ENCODE measurements at regions not wholly inside any gene's neighbourhood (a gene's known extent, or its start where the extent isn't known, plus 50 kb on each side); places are given as distances from the start of the nearest gene placed in this dataset.
A peak's percentile ranks its signal among the peaks of the same experiment; 100 is the strongest.

GRCh38 chr1:30191154-30191702, 532.2 kb downstream of the MATN1 start:
- peak; percentile 46 for DNase-seq

GRCh38 chr1:30190511-30191153, 532.8 kb downstream of the MATN1 start:
- no peak for DNase-seq

- no peak for DNase-seq
Measured at GRCh38 chr1:30189818-30190500, 533.4 kb downstream of the MATN1 start.

DNA sequence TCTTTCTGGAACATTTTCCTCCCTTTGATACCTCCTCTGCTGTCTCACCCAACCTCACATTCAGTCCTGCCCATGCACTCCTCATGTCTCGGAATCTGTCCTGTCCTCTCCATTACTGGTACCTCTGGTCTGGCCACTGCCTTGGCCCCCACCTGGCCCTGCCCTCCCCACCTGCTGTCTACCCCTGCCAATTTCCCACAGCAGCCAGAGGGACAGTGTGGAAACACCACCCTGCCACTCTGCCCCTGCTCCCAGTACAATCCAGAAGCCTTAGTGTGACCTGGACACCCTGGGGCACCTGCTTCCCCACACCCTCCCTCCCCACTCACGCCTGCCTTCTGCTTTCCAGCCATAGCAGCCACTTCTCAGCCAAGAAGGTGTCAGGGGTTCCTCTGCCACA, 534.4 kb downstream of the MATN1 start:
- no peak for DNase-seq

- no peak for DNase-seq
Measured at GRCh38 chr1:30188329-30188728, 535.1 kb downstream of the MATN1 start.

DNA sequence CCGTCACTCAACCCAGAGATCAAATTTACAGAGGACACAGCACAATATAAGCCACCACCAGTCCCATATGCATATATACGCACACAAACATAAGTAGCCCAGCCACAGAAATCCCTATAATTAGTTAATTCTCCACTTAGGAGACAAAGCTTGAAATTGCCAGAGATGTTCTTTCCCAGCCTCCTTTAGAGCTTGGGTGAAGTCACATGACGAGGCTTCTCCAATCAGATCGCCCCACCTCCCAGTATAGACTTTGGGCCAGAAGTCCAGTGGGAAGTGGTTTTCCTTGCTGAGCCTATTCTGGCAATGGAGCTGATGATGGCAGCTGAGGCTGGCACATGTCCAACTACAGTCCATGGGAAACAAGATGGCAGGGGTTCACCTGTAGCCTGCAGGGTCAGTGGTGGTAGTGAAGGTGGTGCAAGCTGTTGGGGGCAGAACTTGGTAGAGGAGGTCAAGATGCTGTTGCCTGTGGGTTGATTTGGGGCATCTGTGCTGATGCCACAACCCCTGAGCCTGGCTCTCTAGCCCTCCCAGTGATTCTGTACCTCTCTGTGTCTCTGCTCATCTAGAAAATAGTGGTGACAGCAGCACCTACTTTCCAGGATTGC, 535.9 kb downstream of the MATN1 start:
- DNase-seq, result no peak

GRCh38 chr1:30186586-30186985, 536.8 kb downstream of the MATN1 start:
- no peak for DNase-seq

- no peak for DNase-seq
Measured at GRCh38 chr1:30185809-30186208, 537.6 kb downstream of the MATN1 start.

DNA sequence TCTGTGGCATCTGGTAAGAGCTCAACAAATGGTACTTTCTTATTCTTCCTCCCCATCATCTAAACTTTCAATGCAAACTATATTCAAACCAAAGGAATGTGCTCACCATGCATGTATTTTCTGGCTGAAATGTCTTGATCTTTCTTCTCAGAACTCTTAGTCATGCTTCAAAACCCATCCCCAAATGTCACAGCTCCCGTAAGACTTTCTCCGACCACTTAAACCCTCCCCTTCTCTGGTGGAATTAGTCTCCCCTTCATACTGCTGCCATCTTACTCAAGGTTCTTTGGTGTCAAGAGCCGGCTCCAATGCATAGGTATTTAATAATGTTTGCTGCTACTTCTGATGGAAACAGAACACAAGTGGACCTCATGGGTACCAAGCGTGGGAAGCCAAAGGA, 538.1 kb downstream of the MATN1 start:
- no peak for DNase-seq

DNA sequence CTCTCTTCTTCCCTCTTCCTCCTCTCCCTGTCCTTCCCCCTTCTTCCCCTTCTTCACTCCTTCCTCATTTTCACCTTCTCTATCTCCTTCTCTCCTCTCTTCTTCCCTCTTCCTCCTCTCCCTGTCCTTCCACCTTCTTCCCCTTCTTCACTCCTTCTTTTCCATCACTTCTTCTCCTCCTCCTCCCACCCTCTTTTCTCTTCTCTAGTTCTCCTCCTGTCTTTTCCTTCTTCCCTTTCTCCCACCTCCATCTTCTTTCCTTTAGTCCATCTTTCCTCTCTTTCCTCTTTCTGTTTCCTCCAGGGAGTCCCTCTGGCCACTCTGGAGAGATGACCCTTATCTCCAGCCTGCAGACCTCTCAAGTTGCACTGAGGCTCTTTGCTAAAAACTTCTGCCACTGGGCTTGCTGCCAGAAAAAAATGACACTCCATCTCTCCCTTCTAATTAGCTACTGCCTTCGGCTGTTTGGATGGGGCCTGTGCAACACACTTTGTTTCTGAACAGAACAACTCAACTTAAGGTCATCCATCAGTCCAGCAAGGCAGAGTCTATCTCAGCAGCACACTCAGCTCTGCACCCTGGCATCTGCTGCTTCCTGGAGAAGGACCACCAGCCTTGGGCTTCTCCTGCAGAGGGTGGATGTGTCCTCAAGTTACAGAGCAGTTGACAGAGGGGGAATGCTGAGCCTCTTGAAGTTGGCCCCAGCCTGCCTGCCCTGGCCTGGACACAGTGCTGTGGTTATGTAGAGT, 538.8 kb downstream of the MATN1 start:
- no peak for DNase-seq

- DNase-seq, result no peak
Measured at GRCh38 chr1:30183895-30184294, 539.5 kb downstream of the MATN1 start.

- no peak for DNase-seq
Measured at GRCh38 chr1:30183006-30183405, 540.4 kb downstream of the MATN1 start.

DNA sequence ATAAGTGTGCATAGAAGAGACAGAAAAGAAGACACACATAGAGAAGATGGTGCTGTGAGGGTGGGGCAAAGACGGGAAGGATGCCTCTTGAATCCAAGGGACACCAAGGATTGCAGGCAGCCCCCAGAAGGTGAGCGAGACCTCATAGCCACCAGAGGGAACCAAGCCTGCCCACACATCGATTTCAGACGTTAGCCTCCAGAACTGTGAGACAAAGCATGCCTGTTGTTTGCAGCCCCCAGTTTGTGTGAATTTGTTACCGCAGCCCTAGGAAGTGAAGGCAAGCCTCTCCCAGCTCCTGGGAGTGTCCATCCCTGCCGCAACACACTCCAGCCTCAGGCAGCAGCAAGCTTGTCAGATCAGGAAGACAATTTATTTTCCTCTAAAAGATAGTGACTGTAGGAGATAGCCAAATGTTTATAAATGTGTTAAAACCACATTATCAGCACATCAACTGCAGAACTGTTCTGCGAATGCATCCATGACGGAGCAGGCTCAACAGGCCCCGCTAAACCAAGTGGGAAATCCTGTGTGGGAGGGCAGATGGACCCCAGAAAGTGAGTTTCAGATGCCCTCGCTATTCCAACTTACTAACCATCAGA, 543.3 kb downstream of the MATN1 start:
- DNase-seq, result no peak

DNA sequence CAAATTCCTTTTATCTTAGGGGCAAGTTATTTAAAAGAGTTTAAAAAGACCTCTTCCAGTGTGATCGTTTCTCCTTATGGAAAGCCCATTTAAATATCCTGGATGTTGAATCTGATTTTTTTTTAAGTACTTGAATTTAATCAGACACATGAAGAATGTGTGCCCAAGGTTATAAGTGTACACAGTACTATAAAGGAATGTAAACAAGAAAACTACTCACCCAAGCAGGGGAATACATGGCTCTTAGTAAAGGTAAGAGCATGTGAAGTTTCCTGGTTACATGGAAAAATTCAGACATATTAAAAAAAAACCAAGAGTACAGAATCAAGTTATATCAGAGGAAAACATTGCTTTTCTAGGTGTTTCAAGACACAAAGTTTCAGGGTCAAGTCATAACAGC, 546.9 kb downstream of the MATN1 start:
- no peak for DNase-seq

GRCh38 chr1:30174499-30174898, 548.9 kb downstream of the MATN1 start:
- no peak for DNase-seq

DNA sequence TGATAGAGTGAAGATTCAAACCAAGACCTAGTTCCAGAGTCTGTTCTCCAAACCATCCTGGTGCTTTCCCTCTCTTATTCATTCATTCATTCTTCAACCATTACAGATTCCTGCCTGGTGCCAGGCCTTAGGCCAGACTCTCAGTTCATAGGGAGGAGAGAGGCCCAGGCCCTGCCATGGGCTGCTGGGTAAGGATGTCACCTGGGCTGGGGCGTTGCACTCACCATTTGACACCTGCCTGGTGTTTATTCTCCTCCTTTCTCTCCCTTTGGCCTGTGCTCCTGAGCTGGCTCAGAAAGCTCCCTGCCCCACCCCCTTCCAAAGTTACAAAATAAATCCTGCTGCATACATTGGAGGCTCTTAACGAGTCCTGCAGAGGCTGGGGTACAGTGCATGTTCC, 549.8 kb downstream of the MATN1 start:
- DNase-seq, result no peak

DNA sequence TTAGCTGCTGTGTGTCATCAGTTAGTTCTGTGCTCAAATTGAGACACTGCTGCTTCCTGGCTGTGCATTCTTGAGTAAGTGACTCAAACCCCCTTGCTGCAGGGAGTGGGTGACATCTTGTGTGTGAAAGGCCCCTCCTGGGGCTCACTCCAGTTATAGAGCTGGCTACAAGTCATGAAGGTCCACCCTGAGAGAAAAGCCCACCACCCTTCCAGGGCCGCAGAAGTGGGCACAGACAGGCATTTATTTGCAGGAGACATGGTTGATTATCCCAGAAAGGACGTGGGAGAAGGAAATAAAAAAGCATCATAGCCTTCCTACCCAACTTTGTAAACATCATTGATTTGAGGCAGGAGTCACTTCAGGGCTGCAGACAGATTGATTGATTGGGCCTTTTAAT, 550.6 kb downstream of the MATN1 start:
- DNase-seq, result no peak

GRCh38 chr1:30172299-30172694, 551.1 kb downstream of the MATN1 start:
- DNase-seq, result no peak

GRCh38 chr1:30171537-30172298, 551.7 kb downstream of the MATN1 start:
- DNase-seq, result no peak

GRCh38 chr1:30169269-30169668, 554.1 kb downstream of the MATN1 start:
- DNase-seq, result no peak

- DNase-seq, result no peak
Measured at GRCh38 chr1:30166174-30166573, 557.2 kb downstream of the MATN1 start.

GRCh38 chr1:30165116-30165515, 558.3 kb downstream of the MATN1 start:
- DNase-seq, result no peak

All from fibroblast of skin of right quadriceps (primary cell).